ENCODE measurements at regions not wholly inside any gene's neighbourhood (a gene's known extent, or its start where the extent isn't known, plus 50 kb on each side); places are given as distances from the start of the nearest gene placed in this dataset.
"Not testable (repeated sequence)": the region's sequence is repeated elsewhere in the genome, so short reads cannot be mapped to it uniquely, and the experiment has no call there.

DNA sequence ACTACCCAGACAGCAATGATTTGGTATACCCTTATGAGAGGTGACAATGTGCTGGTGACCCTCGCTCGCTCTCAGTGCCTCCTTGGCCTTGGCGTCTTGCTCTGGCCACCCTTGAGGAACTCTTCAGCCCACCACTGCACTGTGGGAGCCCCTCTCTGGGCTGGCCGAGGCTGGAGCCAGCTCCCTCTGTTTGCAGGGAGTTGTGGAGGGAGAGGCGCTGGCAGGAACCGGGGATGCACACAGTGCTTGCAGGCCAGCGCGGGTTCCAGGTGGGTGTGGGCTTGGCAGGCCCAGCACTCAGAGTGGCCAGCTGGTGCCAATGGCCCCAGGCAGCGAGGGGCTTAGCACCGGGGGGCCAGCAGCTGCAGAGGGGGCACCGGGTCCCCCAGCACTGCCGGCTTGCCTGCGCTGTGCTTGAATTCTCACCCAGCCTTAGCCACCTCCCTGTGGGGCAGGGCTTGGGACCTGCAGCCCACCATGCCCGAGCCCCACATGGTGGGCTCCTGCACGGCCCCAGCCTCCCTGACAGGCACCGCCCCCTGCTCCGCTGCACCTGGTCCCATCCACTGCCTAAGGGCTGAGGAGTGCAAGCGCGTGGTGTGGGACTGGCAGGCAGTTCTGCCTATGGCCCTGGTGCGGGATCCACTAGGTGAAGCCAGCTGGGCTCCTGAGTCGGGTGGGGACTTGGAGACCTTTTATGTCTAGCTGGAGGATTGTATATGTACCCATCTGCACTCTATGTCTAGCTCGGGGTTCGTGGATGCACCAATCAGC is 857.0 kb upstream of the IGFBP7 start:
- H3K36me3 ChIP-seq (ENCODE audit: control insufficient read depth in 2 of 2, insufficient read depth in 2 of 2, low read length in 1 of 2) = no peaks in the 10 kb centered on the region
- no peaks in the 10 kb centered on the region for H3K27me3 ChIP-seq (ENCODE audit: control insufficient read depth in 1 of 2, insufficient read depth in 2 of 2, low read length in 2 of 2)
- H3K4me1 ChIP-seq (ENCODE audit: control insufficient read depth in 2 of 2, insufficient read depth in 2 of 2, low read length in 1 of 2) = no peaks in the 10 kb centered on the region
- 88 to 93% methylated on average over 23 of the region's 23 CpGs for whole genome bisulfite sequencing, 2 donors
- H3K27ac ChIP-seq (ENCODE audit: low read depth in 2 of 2, low read length in 1 of 2) = no peak overlapping the region
- H3K9me3 ChIP-seq (ENCODE audit: control insufficient read depth in 2 of 2, insufficient read depth in 1 of 2, low read depth in 1 of 2, low read length in 1 of 2) = peaks cover 6 to 7% of the 10 kb centered on the region in 2 donors
- H3K4me3 ChIP-seq (ENCODE audit: low read depth in 1 of 2, low read length in 2 of 2) = no peak overlapping the region

DNA sequence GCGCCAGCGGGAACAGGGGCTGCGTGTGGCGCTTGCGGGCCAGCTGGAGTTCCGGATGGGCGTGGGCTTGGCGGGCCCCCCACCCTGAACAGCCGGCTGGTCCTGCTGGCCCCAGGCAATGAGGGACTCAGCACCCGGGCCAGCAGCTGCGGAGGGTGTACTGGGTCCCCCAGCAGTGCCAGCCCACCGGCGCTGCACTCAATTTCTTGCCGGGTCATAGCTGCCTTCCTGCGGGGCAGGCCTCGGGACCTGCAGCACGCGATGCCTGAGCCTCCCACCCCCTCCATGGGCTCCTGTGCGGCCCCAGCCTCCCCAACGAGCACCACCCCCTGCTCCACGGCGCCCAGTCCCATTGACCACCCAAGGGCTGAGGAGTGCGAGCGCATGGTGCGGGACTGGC is 855.2 kb upstream of the IGFBP7 start:
- H3K9me3 ChIP-seq (ENCODE audit: control insufficient read depth in 2 of 2, insufficient read depth in 1 of 2, low read depth in 1 of 2, low read length in 1 of 2); H3K27ac ChIP-seq (ENCODE audit: low read depth in 2 of 2, low read length in 1 of 2); H3K27me3 ChIP-seq (ENCODE audit: control insufficient read depth in 1 of 2, insufficient read depth in 2 of 2, low read length in 2 of 2); H3K4me1 ChIP-seq (ENCODE audit: control insufficient read depth in 2 of 2, insufficient read depth in 2 of 2, low read length in 1 of 2); H3K36me3 ChIP-seq (ENCODE audit: control insufficient read depth in 2 of 2, insufficient read depth in 2 of 2, low read length in 1 of 2); H3K4me3 ChIP-seq (ENCODE audit: low read depth in 1 of 2, low read length in 2 of 2): not testable (repeated sequence)
- 93 to 95% methylated on average over 22 to 25 of the region's 25 CpGs for WGBS, 2 donors

DNA sequence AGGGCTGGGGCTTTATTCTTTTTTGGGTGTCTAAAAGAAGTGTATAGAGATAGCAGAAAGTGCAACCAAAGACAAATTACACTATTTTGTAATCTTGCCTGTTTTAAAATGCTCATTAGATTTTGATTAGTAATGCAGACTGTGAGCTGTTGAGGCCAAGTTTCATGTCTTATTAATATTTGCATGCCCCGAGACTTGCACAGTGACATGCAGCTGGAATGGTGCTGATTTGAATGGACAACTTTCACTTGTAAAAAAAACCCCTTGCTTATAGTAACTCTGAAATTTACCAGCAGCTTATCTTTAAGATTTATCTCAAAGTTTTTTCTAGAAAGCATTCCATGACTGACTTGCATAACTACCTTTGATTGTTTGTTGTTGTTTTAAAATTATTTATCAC is 835.1 kb upstream of the IGFBP7 start:
- Histone ChIP-seq H3K4me3 (ENCODE audit: low read depth in 1 of 2, low read length in 2 of 2) (no peak overlapping the region), H3K4me1 (ENCODE audit: control insufficient read depth in 2 of 2, insufficient read depth in 2 of 2, low read length in 1 of 2) (no peaks in the 10 kb centered on the region), H3K27me3 (ENCODE audit: control insufficient read depth in 1 of 2, insufficient read depth in 2 of 2, low read length in 2 of 2) (no peaks in the 10 kb centered on the region), H3K36me3 (ENCODE audit: control insufficient read depth in 2 of 2, insufficient read depth in 2 of 2, low read length in 1 of 2) (no peaks in the 10 kb centered on the region), H3K9me3 (ENCODE audit: control insufficient read depth in 2 of 2, insufficient read depth in 1 of 2, low read depth in 1 of 2, low read length in 1 of 2) (no peaks in the 10 kb centered on the region), H3K27ac (ENCODE audit: low read depth in 2 of 2, low read length in 1 of 2) (no peak overlapping the region)
- 35 to 51% methylated on average over 1 of the region's 1 CpG for WGBS, 2 donors

DNA sequence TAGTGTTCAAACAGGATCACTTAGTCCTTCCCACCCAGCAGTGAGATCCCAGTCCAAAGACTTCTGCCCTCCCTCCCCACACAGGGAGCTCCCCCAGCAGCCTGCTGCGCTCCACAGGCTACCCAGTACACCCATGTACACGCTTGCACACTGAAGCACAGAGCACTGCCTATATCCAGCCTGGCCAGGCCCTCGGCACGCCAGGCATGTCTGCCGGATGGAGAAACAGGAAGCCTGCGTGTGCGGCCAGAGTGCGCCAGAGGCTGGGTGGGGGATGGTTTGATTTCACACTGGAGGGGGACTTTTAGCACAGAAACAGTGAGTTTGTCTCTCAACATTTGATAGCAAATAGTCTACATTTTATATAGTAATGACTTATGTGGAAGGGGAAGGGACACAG is 833.5 kb upstream of the IGFBP7 start:
- no peaks in the 10 kb centered on the region for H3K4me1 ChIP-seq (ENCODE audit: control insufficient read depth in 2 of 2, insufficient read depth in 2 of 2, low read length in 1 of 2)

DNA sequence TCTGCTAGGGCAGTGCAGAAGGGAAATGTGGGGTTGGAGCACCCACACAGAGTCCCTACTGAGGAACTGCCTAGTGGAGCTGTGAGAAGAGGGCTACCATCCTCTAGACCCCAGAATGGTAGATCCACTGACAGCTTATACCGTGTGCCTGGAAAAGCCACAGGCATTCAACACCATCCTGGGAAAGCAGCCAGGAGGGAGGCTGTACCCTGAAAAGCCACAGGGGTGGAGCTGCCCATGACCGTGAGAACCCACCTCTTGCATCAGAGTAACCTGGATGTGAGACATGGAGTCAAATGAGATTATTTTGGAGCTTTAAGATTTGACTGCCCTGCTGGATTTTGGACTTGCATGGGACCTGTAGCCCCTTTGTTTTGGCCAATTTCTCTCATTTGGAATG is 827.1 kb upstream of the IGFBP7 start:
- not testable (repeated sequence) for H3K4me1 ChIP-seq (ENCODE audit: control insufficient read depth in 2 of 2, insufficient read depth in 2 of 2, low read length in 1 of 2); H3K9me3 ChIP-seq (ENCODE audit: control insufficient read depth in 2 of 2, insufficient read depth in 1 of 2, low read depth in 1 of 2, low read length in 1 of 2); H3K27me3 ChIP-seq (ENCODE audit: control insufficient read depth in 1 of 2, insufficient read depth in 2 of 2, low read length in 2 of 2); H3K4me3 ChIP-seq (ENCODE audit: low read depth in 1 of 2, low read length in 2 of 2); H3K27ac ChIP-seq (ENCODE audit: low read depth in 2 of 2, low read length in 1 of 2); H3K36me3 ChIP-seq (ENCODE audit: control insufficient read depth in 2 of 2, insufficient read depth in 2 of 2, low read length in 1 of 2)
- WGBS, 2 donors = 75 to 86% methylated on average over 2 of the region's 2 CpGs

More for the DNA sequence above, 833.5 kb upstream of the IGFBP7 start:
- no peak overlapping the region for H3K4me3 ChIP-seq (ENCODE audit: low read depth in 1 of 2, low read length in 2 of 2)
- H3K27me3 ChIP-seq (ENCODE audit: control insufficient read depth in 1 of 2, insufficient read depth in 2 of 2, low read length in 2 of 2) = no peaks in the 10 kb centered on the region
- WGBS, 2 donors = 65 to 86% methylated on average over 8 of the region's 8 CpGs
- H3K27ac ChIP-seq (ENCODE audit: low read depth in 2 of 2, low read length in 1 of 2) = no peak overlapping the region
- no peaks in the 10 kb centered on the region for H3K36me3 ChIP-seq (ENCODE audit: control insufficient read depth in 2 of 2, insufficient read depth in 2 of 2, low read length in 1 of 2)
- H3K9me3 ChIP-seq (ENCODE audit: control insufficient read depth in 2 of 2, insufficient read depth in 1 of 2, low read depth in 1 of 2, low read length in 1 of 2) = no peaks in the 10 kb centered on the region

DNA sequence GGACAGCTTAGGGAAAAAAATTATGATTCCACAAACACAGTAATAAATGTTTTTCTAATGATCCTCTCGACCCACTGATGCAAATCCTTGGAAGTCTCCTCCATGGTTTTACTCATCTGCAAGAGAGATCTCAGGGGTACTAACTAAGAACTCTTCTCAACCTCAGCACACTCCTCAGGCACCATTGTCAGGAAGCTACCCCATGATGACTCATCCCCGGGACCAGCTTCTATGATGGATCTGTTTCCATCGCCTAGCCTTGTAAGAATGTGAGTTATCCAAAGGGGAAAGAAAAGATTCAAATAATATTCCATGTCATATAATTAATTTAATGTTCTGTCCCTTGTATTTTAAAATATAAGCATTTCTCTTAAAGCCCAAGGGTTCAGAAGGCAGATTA is 816.1 kb upstream of the IGFBP7 start:
- H3K9me3 ChIP-seq (ENCODE audit: control insufficient read depth in 2 of 2, insufficient read depth in 1 of 2, low read depth in 1 of 2, low read length in 1 of 2) = no peaks in the 10 kb centered on the region
- WGBS, 2 donors = 70 to 79% methylated on average over 3 of the region's 3 CpGs
- H3K27ac ChIP-seq (ENCODE audit: low read depth in 2 of 2, low read length in 1 of 2) = no peak overlapping the region
- H3K4me1 ChIP-seq (ENCODE audit: control insufficient read depth in 2 of 2, insufficient read depth in 2 of 2, low read length in 1 of 2) = no peaks in the 10 kb centered on the region
- no peaks in the 10 kb centered on the region for H3K36me3 ChIP-seq (ENCODE audit: control insufficient read depth in 2 of 2, insufficient read depth in 2 of 2, low read length in 1 of 2)
- H3K27me3 ChIP-seq (ENCODE audit: control insufficient read depth in 1 of 2, insufficient read depth in 2 of 2, low read length in 2 of 2) = no peaks in the 10 kb centered on the region
- no peak overlapping the region for H3K4me3 ChIP-seq (ENCODE audit: low read depth in 1 of 2, low read length in 2 of 2)

DNA sequence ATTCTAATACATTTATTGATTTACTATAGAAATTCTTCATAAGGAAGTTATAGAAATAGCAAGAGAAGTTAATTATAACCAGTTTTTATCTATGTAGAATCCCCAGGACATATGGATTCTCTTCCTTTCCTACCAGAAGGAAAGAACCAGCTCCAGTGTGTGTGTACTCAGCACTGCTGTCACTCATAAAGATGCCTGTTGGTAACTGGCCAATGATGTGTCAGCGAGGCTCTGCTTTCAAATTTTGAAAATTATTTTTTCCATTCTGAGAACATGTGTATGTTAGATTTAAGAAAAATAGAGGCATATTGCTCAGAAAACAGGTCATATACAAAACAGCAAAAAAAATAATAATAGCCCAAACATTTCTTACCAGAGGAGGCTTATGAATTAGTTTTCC is 814.8 kb upstream of the IGFBP7 start:
- H3K27me3 ChIP-seq (ENCODE audit: control insufficient read depth in 1 of 2, insufficient read depth in 2 of 2, low read length in 2 of 2) = no peaks in the 10 kb centered on the region
- no peaks in the 10 kb centered on the region for H3K4me1 ChIP-seq (ENCODE audit: control insufficient read depth in 2 of 2, insufficient read depth in 2 of 2, low read length in 1 of 2)
- H3K36me3 ChIP-seq (ENCODE audit: control insufficient read depth in 2 of 2, insufficient read depth in 2 of 2, low read length in 1 of 2) = no peaks in the 10 kb centered on the region
- no peaks in the 10 kb centered on the region for H3K9me3 ChIP-seq (ENCODE audit: control insufficient read depth in 2 of 2, insufficient read depth in 1 of 2, low read depth in 1 of 2, low read length in 1 of 2)
- 74 to 87% methylated on average over 1 of the region's 1 CpG for WGBS, 2 donors
- no peak overlapping the region for H3K4me3 ChIP-seq (ENCODE audit: low read depth in 1 of 2, low read length in 2 of 2)
- no peak overlapping the region for H3K27ac ChIP-seq (ENCODE audit: low read depth in 2 of 2, low read length in 1 of 2)

DNA sequence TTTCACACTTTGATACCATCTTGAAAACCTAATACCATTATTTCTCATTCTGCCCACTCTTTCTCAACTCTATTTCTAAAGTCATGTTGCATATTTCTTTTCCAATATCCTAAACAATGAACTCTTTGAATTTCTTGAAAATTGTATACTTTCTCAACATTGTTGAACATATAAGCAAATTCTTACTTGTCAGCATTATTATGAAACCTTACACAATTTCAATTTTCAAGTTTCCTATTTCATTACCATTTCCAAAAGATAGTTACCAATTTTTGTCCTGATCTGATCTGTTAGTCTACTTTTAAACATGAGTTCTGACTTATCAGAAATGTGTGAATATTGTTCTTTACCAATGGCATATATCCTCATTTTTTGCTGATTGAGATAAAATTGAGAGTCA is 806.3 kb upstream of the IGFBP7 start:
- no peaks in the 10 kb centered on the region for H3K9me3 ChIP-seq (ENCODE audit: control insufficient read depth in 2 of 2, insufficient read depth in 1 of 2, low read depth in 1 of 2, low read length in 1 of 2)
- H3K4me1 ChIP-seq (ENCODE audit: control insufficient read depth in 2 of 2, insufficient read depth in 2 of 2, low read length in 1 of 2) = no peaks in the 10 kb centered on the region
- H3K27me3 ChIP-seq (ENCODE audit: control insufficient read depth in 1 of 2, insufficient read depth in 2 of 2, low read length in 2 of 2) = no peaks in the 10 kb centered on the region
- H3K4me3 ChIP-seq (ENCODE audit: low read depth in 1 of 2, low read length in 2 of 2) = no peak overlapping the region
- no peaks in the 10 kb centered on the region for H3K36me3 ChIP-seq (ENCODE audit: control insufficient read depth in 2 of 2, insufficient read depth in 2 of 2, low read length in 1 of 2)
- H3K27ac ChIP-seq (ENCODE audit: low read depth in 2 of 2, low read length in 1 of 2) = no peak overlapping the region

DNA sequence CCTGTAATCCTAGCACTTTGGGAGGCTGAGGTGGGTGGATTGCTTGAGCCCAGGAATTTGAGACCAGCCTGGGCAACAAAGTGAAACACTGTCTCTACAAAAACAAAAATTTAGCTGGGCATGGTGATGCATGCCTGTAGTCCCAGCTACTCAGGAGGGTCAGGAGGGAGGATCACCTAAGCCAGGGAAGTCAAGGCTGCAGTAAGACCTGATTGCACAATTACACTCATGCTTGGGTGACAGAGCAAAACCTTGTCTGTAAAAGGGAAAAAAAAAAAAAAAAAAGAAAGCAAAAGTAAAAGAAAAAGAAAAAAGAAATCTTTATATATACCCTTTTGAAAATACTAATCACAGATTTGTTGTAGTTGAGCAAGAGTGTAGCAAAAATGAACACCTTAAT is 801.0 kb upstream of the IGFBP7 start:
- Histone ChIP-seq H3K9me3 (ENCODE audit: control insufficient read depth in 2 of 2, insufficient read depth in 1 of 2, low read depth in 1 of 2, low read length in 1 of 2) (no peaks in the 10 kb centered on the region), H3K27ac (ENCODE audit: low read depth in 2 of 2, low read length in 1 of 2) (no peak overlapping the region), H3K4me1 (ENCODE audit: control insufficient read depth in 2 of 2, insufficient read depth in 2 of 2, low read length in 1 of 2) (no peaks in the 10 kb centered on the region), H3K36me3 (ENCODE audit: control insufficient read depth in 2 of 2, insufficient read depth in 2 of 2, low read length in 1 of 2) (no peaks in the 10 kb centered on the region), H3K27me3 (ENCODE audit: control insufficient read depth in 1 of 2, insufficient read depth in 2 of 2, low read length in 2 of 2) (no peaks in the 10 kb centered on the region), H3K4me3 (ENCODE audit: low read depth in 1 of 2, low read length in 2 of 2) (no peak overlapping the region)

DNA sequence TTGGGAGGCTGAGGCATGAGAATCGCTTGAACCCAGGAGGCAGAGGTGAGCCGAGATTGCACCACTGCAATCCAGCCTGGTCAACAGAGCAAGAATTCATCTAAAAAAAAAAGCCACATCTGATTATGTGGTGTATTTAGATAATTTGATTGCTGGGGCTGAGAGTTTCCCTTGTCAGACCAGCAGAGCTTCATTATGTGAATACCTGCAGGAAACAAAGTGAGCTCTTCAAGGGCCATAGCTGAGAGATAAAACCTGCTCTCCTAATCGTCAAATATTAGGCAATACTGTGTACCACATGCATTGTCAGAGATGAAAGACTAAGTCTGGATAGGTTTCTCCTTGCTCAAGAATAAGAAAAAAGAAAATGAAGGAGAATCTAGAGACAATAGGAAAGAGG is 800.0 kb upstream of the IGFBP7 start:
- Histone ChIP-seq H3K36me3 (ENCODE audit: control insufficient read depth in 2 of 2, insufficient read depth in 2 of 2, low read length in 1 of 2) (no peaks in the 10 kb centered on the region), H3K27ac (ENCODE audit: low read depth in 2 of 2, low read length in 1 of 2) (no peak overlapping the region), H3K9me3 (ENCODE audit: control insufficient read depth in 2 of 2, insufficient read depth in 1 of 2, low read depth in 1 of 2, low read length in 1 of 2) (no peaks in the 10 kb centered on the region), H3K4me3 (ENCODE audit: low read depth in 1 of 2, low read length in 2 of 2) (no peak overlapping the region), H3K4me1 (ENCODE audit: control insufficient read depth in 2 of 2, insufficient read depth in 2 of 2, low read length in 1 of 2) (no peaks in the 10 kb centered on the region), H3K27me3 (ENCODE audit: control insufficient read depth in 1 of 2, insufficient read depth in 2 of 2, low read length in 2 of 2) (no peaks in the 10 kb centered on the region)
- 85 to 86% methylated on average over 3 of the region's 3 CpGs for WGBS, 2 donors

Data from esophagus (tissue), 2 donors.